ENCODE measurements at regions not wholly inside any gene's neighbourhood (a gene's known extent, or its start where the extent isn't known, plus 50 kb on each side); places are given as distances from the start of the nearest gene placed in this dataset.

DNA sequence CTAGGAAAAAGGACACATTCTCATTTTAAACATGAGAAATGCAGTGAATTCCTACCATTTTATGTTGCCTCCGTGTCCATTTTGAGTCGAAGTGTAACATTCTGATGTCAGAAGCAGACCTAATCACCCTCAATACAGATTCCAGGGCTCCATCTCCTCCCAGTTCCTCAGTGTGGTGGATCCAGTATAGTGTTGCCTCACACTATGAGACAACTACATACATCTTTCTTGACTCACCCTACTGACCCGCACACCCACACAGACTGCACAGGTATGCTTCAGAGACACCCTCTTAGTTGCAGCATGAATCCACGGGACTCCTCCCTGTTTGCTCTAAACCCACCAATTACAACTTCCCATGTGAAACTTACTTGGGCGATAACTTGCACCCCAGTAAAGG lies 564.9 kb downstream of the SEMA5A start:
- DNase-seq: no peak
- no peak overlapping the region for H3K4me3 ChIP-seq (ENCODE audit: insufficient read depth, low read depth, low read length, poor library complexity, severe bottlenecking)
- no peaks in the 10 kb centered on the region for H3K27me3 ChIP-seq (replicated peaks; ENCODE audit: control insufficient read depth, insufficient read depth, low read length, poor library complexity, severe bottlenecking)
- H3K4me1 ChIP-seq (ENCODE audit: control insufficient read depth, insufficient read depth, low read length, poor library complexity, severe bottlenecking): no peaks in the 10 kb centered on the region
- no peaks in the 10 kb centered on the region for H3K36me3 ChIP-seq (ENCODE audit: control insufficient read depth, insufficient read depth, low read length)
- H3K9me3 ChIP-seq (ENCODE audit: control insufficient read depth, low read length): no peaks in the 10 kb centered on the region
- no peak overlapping the region for H3K27ac ChIP-seq (ENCODE audit: insufficient read depth, low read length, poor library complexity, severe bottlenecking)

DNA sequence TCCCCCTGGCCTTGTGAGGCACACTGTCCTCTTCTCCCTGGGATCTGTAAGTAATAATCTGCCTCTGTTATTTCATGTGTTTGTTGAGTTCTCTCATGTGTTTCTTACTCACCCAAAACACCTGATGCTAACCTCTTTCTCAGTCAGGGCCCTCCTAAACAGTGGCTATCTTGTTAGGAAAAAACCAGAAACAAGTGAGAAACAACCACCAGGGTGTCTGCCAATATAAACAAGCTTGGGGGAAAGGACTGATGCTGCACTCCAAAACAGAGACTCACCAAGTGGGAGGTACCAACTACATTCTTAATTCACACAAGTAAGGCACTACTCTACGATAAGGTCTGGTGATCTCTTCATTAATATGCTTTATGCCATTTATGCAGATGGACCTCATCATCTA lies 564.4 kb downstream of the SEMA5A start:
- Histone ChIP-seq H3K36me3 (ENCODE audit: control insufficient read depth, insufficient read depth, low read length) (no peaks in the 10 kb centered on the region), H3K9me3 (ENCODE audit: control insufficient read depth, low read length) (no peaks in the 10 kb centered on the region), H3K27ac (ENCODE audit: insufficient read depth, low read length, poor library complexity, severe bottlenecking) (no peak overlapping the region), H3K27me3 (replicated peaks; ENCODE audit: control insufficient read depth, insufficient read depth, low read length, poor library complexity, severe bottlenecking) (no peaks in the 10 kb centered on the region), H3K4me1 (ENCODE audit: control insufficient read depth, insufficient read depth, low read length, poor library complexity, severe bottlenecking) (no peaks in the 10 kb centered on the region), H3K4me3 (ENCODE audit: insufficient read depth, low read depth, low read length, poor library complexity, severe bottlenecking) (no peak overlapping the region)
- no peak for DNase-seq

- H3K9me3 ChIP-seq (ENCODE audit: control insufficient read depth, low read length): no peaks in the 10 kb centered on the region
- H3K36me3 ChIP-seq (ENCODE audit: control insufficient read depth, insufficient read depth, low read length): no peaks in the 10 kb centered on the region
- no peaks in the 10 kb centered on the region for H3K27me3 ChIP-seq (replicated peaks; ENCODE audit: control insufficient read depth, insufficient read depth, low read length, poor library complexity, severe bottlenecking)
- DNase-seq: no peak
- H3K27ac ChIP-seq (ENCODE audit: insufficient read depth, low read length, poor library complexity, severe bottlenecking): no peak overlapping the region
- H3K4me1 ChIP-seq (ENCODE audit: control insufficient read depth, insufficient read depth, low read length, poor library complexity, severe bottlenecking): no peaks in the 10 kb centered on the region
- H3K4me3 ChIP-seq (ENCODE audit: insufficient read depth, low read depth, low read length, poor library complexity, severe bottlenecking): no peak overlapping the region
Measured at GRCh38 chr5:8984386-8984785, 561.5 kb downstream of the SEMA5A start.

Measured in effector memory CD4-positive, alpha-beta T cell (primary cell).